ENCODE measurements at regions not wholly inside any gene's neighbourhood (a gene's known extent, or its start where the extent isn't known, plus 50 kb on each side); places are given as distances from the start of the nearest gene placed in this dataset.

DNA sequence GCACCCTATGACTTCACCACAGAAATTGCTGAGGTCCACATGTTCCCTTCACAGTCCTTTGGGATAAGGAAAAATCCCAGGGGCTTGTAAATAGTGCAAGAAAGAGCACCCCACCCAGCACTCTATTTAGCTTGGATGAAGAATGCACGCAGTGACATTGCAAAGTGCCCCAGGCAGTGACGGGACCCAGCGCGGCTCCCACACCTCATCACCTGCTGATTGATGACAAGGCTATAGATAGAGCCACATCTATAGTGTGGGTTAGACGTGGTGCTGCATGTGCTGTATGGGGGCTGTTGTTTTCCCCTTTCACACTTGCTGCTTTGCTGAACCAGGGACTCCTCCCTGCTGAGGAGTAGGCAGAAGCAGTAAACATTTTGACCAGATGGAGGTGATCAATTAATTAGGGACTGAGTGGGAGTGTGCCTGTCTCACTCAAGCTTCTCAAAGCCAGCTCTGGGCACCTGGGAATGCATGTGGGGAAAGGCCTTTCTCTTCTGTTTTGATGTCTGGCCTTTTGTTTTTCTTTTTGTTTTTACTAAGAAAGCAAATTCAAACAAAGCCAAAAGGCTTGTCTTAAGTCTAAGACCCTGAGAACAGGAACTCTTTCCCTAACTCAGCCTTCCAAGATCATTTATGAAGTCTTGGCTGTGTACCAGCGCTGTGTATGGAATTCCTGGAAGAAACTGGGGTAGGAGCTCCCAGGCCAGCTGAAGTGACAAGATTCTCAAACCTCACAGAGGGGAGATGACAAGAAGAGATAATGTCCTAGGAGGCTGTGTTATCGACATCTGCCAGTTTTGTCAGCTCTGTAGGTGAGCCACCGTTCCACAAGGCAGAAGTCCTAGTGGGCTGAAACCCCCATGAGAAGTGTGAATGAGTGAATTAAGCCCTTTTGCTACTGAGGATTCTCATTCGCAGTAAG, 219.7 kb downstream of the BARX2 start:
- TF ChIP-seq, protein P1, sequence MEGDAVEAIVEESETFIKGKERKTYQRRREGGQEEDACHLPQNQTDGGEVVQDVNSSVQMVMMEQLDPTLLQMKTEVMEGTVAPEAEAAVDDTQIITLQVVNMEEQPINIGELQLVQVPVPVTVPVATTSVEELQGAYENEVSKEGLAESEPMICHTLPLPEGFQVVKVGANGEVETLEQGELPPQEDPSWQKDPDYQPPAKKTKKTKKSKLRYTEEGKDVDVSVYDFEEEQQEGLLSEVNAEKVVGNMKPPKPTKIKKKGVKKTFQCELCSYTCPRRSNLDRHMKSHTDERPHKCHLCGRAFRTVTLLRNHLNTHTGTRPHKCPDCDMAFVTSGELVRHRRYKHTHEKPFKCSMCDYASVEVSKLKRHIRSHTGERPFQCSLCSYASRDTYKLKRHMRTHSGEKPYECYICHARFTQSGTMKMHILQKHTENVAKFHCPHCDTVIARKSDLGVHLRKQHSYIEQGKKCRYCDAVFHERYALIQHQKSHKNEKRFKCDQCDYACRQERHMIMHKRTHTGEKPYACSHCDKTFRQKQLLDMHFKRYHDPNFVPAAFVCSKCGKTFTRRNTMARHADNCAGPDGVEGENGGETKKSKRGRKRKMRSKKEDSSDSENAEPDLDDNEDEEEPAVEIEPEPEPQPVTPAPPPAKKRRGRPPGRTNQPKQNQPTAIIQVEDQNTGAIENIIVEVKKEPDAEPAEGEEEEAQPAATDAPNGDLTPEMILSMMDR (IDR thresholded peaks at IDR 0.05), result no peak
- no peak for TF ChIP-seq EZH2 (IDR thresholded peaks at IDR 0.05; ENCODE audit: borderline replicate concordance, insufficient read depth, low read depth, low read length, poor library complexity, severe bottlenecking)

All from B cell (primary cell).